ENCODE measurements at regions not wholly inside any gene's neighbourhood (a gene's known extent, or its start where the extent isn't known, plus 50 kb on each side); places are given as distances from the start of the nearest gene placed in this dataset.

- DNase-seq, result no peak
Measured at GRCh38 chr4:22019676-22020075, 71.1 kb upstream of the KCNIP4 start.

- no peak for DNase-seq
Measured at GRCh38 chr4:22014222-22014741, 65.7 kb upstream of the KCNIP4 start.

GRCh38 chr4:22003878-22004277 lies 55.3 kb upstream of the KCNIP4 start:
- DNase-seq, result no peak

Measured in activated CD4-positive, alpha-beta T cell treated with anti-CD3 and anti-CD28 coated beads, Interleukin-2, amount 50 U/mL, for 48 hours (primary cell).